ENCODE measurements at regions not wholly inside any gene's neighbourhood (a gene's known extent, or its start where the extent isn't known, plus 50 kb on each side); places are given as distances from the start of the nearest gene placed in this dataset.

DNA sequence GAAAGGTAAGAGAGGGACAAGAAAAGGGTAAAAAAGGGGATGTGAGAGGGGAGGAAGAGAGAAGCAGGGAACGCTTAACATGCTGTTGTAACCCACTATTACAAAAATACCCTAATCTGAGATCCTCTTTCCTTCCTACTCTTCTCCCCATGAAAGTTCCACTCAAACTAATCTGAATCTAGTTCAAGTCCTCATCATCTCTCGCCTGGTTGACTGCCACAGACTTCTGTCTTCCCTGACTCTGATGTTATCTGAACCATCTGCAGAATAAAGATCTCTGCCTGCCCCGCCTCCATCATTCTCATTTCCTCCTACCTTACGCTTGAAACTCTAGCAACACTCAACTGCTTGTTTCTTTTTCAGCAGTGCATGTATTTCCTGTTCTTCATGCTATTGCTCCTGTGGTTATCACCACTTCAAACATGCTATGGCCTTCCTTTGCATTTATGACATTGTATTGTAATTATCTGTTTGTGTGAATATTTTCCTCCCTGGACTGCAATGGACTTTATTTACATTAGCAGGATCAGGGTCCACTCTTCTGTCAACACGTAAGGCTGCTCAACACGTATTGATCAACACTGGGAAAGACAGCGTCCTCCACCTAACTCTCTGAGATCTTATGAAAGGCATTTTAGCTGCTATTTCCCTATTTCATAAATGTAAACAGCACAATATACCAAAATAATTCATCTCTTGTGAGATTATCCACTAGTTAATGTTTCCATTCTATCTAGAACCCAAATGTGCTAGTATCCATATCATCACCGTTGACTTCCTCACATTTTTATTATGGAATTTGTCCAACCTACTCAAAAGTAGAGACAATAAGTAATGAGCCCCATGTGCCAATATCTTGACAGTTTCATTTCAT lies 215.5 kb upstream of the USP25 start (continued):
- TF ChIP-seq SMAD9 (CRISPR knock-in tag; IDR thresholded peaks at IDR 0.05) (no peak), ZNF83 (CRISPR knock-in tag; IDR thresholded peaks at IDR 0.05; ENCODE audit: borderline replicate concordance) (no peak), SNAPC2 (CRISPR knock-in tag; IDR thresholded peaks at IDR 0.05) (peak; percentile 81), ZNF652 (CRISPR knock-in tag; IDR thresholded peaks at IDR 0.05; ENCODE audit: borderline replicate concordance, low read depth) (peak; percentile 59; the same call in 1 of the 2 replicates), U2AF2 (IDR thresholded peaks at IDR 0.05; ENCODE audit: low read depth, low read length) (no peak), TCF7 (IDR thresholded peaks at IDR 0.05; ENCODE audit: low read depth) (peak; percentile 75), ZNF749 (CRISPR knock-in tag; IDR thresholded peaks at IDR 0.05; ENCODE audit: borderline replicate concordance) (peak; percentile 54; the same call in 1 of the 2 replicates), ZNF441 (CRISPR knock-in tag; IDR thresholded peaks at IDR 0.05; ENCODE audit: borderline replicate concordance) (no peak; the same call in 1 of the 2 replicates), ZNF784 (CRISPR knock-in tag; IDR thresholded peaks at IDR 0.05; ENCODE audit: borderline replicate concordance) (peak; percentile 71; the same call in 1 of the 2 replicates), CEBPB (IDR thresholded peaks at IDR 0.05; ENCODE audit: borderline replicate concordance, low read depth, low read length) (peak; percentile 85), ARID3A (IDR thresholded peaks at IDR 0.05; ENCODE audit: low read depth, low read length) (peak; percentile 97), SIX1 (CRISPR knock-in tag; IDR thresholded peaks at IDR 0.05; ENCODE audit: borderline replicate concordance) (peak; percentile 49; the same call in 1 of the 2 replicates), ZBTB21 (CRISPR knock-in tag; IDR thresholded peaks at IDR 0.05) (0 out of 2 replicates have a peak, but pooled peaks have one; percentile 17), NCOA2 (CRISPR knock-in tag; IDR thresholded peaks at IDR 0.05) (peak; percentile 91), RCOR2 (CRISPR knock-in tag; IDR thresholded peaks at IDR 0.05) (peak; percentile 82), GPN1 (CRISPR knock-in tag; IDR thresholded peaks at IDR 0.05; ENCODE audit: borderline replicate concordance) (no peak), ZNF713 (CRISPR knock-in tag; IDR thresholded peaks at IDR 0.05) (0 out of 2 replicates have a peak, but pooled peaks have one; percentile 36), BCL6 (CRISPR knock-in tag; IDR thresholded peaks at IDR 0.05) (peak; percentile 79; the same call in 1 of the 2 replicates), NFIC (IDR thresholded peaks at IDR 0.05; ENCODE audit: low read length) (peak; percentile 92), NR2F6 (IDR thresholded peaks at IDR 0.05) (peak; percentile 46), NR2F6 (CRISPR knock-in tag; IDR thresholded peaks at IDR 0.05) (peak; percentile 76), HHEX (CRISPR knock-in tag; IDR thresholded peaks at IDR 0.05) (peak; percentile 71), HDAC2 (CRISPR knock-in tag; IDR thresholded peaks at IDR 0.05) (peak; percentile 96)
- TF ChIP-seq, protein P1, sequence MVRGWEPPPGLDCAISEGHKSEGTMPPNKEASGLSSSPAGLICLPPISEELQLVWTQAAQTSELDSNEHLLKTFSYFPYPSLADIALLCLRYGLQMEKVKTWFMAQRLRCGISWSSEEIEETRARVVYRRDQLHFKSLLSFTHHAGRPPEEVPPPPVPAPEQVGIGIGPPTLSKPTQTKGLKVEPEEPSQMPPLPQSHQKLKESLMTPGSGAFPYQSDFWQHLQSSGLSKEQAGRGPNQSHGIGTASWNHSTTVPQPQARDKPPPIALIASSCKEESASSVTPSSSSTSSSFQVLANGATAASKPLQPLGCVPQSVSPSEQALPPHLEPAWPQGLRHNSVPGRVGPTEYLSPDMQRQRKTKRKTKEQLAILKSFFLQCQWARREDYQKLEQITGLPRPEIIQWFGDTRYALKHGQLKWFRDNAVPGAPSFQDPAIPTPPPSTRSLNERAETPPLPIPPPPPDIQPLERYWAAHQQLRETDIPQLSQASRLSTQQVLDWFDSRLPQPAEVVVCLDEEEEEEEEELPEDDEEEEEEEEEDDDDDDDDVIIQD (CRISPR knock-in tag; IDR thresholded peaks at IDR 0.05; ENCODE audit: low read depth): peak; percentile 97
- TF ChIP-seq, protein P2, sequence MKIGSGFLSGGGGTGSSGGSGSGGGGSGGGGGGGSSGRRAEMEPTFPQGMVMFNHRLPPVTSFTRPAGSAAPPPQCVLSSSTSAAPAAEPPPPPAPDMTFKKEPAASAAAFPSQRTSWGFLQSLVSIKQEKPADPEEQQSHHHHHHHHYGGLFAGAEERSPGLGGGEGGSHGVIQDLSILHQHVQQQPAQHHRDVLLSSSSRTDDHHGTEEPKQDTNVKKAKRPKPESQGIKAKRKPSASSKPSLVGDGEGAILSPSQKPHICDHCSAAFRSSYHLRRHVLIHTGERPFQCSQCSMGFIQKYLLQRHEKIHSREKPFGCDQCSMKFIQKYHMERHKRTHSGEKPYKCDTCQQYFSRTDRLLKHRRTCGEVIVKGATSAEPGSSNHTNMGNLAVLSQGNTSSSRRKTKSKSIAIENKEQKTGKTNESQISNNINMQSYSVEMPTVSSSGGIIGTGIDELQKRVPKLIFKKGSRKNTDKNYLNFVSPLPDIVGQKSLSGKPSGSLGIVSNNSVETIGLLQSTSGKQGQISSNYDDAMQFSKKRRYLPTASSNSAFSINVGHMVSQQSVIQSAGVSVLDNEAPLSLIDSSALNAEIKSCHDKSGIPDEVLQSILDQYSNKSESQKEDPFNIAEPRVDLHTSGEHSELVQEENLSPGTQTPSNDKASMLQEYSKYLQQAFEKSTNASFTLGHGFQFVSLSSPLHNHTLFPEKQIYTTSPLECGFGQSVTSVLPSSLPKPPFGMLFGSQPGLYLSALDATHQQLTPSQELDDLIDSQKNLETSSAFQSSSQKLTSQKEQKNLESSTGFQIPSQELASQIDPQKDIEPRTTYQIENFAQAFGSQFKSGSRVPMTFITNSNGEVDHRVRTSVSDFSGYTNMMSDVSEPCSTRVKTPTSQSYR (CRISPR knock-in tag; IDR thresholded peaks at IDR 0.05; ENCODE audit: borderline replicate concordance): peak; percentile 74; the same call in 1 of the 2 replicates
